ENCODE measurements at regions not wholly inside any gene's neighbourhood (a gene's known extent, or its start where the extent isn't known, plus 50 kb on each side); places are given as distances from the start of the nearest gene placed in this dataset.

DNA sequence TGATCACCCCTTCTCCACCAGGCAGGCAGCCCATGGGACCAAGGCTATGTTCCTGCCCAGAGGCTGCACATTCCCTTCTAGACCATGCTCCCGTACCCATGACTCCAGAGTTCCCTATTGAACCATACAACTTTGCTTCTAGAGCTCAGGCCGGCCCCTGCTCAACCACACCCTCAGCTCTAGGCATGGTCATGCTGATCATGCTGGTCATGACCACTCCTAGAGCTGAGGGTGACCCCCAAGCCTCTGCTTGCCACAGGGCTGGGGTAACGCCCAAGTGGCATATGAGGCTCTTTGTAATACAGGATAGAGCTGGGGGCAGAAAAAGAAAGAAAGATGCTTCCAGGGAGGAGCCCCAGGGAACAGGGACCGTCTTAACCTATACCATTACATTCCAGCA is 301.8 kb downstream of the SP3 start:
- Histone ChIP-seq H3K79me2 (ENCODE audit: low read length) (no peaks in the 10 kb centered on the region), H3K9ac (ENCODE audit: low read length) (no peak overlapping the region), H3K4me3 (ENCODE audit: low read length) (no peak overlapping the region), H3K27me3 (replicated peaks; ENCODE audit: insufficient read depth, low read length) (no peaks in the 10 kb centered on the region), H4K20me1 (ENCODE audit: insufficient read depth, low read length) (no peaks in the 10 kb centered on the region), H3K4me2 (ENCODE audit: low read depth, low read length) (no peak overlapping the region), H3K9me3 (replicated peaks; ENCODE audit: insufficient read depth, low read length) (no peaks in the 10 kb centered on the region), H3K36me3 (replicated peaks; ENCODE audit: insufficient read depth, low read length) (no peaks in the 10 kb centered on the region), H3F3A (ENCODE audit: insufficient read depth, low read length) (no peaks in the 10 kb centered on the region), H2AFZ (ENCODE audit: low read length) (no peak overlapping the region), H3K27ac (ENCODE audit: low read length) (no peak overlapping the region), H3K4me1 (ENCODE audit: low read length) (no peaks in the 10 kb centered on the region), H3K9me2 (replicated peaks; ENCODE audit: insufficient read depth, low read length) (no peaks in the 10 kb centered on the region)
- TF ChIP-seq, protein P1, sequence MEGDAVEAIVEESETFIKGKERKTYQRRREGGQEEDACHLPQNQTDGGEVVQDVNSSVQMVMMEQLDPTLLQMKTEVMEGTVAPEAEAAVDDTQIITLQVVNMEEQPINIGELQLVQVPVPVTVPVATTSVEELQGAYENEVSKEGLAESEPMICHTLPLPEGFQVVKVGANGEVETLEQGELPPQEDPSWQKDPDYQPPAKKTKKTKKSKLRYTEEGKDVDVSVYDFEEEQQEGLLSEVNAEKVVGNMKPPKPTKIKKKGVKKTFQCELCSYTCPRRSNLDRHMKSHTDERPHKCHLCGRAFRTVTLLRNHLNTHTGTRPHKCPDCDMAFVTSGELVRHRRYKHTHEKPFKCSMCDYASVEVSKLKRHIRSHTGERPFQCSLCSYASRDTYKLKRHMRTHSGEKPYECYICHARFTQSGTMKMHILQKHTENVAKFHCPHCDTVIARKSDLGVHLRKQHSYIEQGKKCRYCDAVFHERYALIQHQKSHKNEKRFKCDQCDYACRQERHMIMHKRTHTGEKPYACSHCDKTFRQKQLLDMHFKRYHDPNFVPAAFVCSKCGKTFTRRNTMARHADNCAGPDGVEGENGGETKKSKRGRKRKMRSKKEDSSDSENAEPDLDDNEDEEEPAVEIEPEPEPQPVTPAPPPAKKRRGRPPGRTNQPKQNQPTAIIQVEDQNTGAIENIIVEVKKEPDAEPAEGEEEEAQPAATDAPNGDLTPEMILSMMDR (IDR thresholded peaks at IDR 0.05; ENCODE audit: low read length): no peak
- no peak for TF ChIP-seq EZH2phosphoT487 (IDR thresholded peaks at IDR 0.05; ENCODE audit: low read length)
- no peak for TF ChIP-seq EZH2 (optimal IDR thresholded peaks at IDR 0.05; ENCODE audit: low read depth, low read length)
- no peak for DNase-seq

DNA sequence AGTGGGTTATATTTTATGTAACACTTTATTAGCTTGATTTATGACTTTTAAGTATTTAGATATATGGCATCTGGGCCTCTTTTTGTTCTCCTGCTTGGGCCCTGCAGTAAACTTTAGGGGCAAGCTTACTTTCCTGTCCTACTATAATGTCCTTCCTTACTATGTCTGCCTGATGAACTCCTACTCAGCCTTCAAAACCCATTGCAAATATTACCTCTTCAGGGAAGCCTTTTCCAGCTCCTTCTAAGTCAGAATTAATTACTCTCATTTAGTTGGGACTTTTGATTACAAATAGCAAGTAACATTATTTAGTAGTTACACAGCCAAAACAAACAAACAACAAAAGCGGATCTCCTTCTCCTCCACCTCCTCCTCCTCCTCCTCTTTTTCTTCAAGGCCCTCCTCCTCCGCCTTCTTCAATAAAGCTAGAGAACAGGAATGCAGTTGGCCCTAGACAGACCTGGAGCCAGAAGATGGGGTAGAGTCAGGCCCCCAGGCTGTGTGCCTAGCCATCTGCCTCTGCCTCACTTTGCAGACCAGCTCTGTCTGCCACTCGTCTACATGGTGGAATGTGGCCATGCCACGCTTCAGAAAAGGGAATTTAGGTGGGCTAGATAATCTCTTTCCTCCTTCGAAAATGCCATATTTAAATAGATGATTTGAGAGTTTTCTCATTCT is 301.2 kb downstream of the SP3 start:
- Histone ChIP-seq H3K4me2 (ENCODE audit: low read depth, low read length) (no peak overlapping the region), H2AFZ (ENCODE audit: low read length) (no peak overlapping the region), H3K9me2 (replicated peaks; ENCODE audit: insufficient read depth, low read length) (no peaks in the 10 kb centered on the region), H3K9me3 (replicated peaks; ENCODE audit: insufficient read depth, low read length) (no peaks in the 10 kb centered on the region), H3K9ac (ENCODE audit: low read length) (no peak overlapping the region), H3K79me2 (ENCODE audit: low read length) (no peaks in the 10 kb centered on the region), H3K36me3 (replicated peaks; ENCODE audit: insufficient read depth, low read length) (no peaks in the 10 kb centered on the region), H4K20me1 (ENCODE audit: insufficient read depth, low read length) (no peaks in the 10 kb centered on the region), H3K4me1 (ENCODE audit: low read length) (no peaks in the 10 kb centered on the region), H3K4me3 (ENCODE audit: low read length) (no peak overlapping the region), H3F3A (ENCODE audit: insufficient read depth, low read length) (no peaks in the 10 kb centered on the region), H3K27ac (ENCODE audit: low read length) (no peak overlapping the region), H3K27me3 (replicated peaks; ENCODE audit: insufficient read depth, low read length) (no peaks in the 10 kb centered on the region)
- TF ChIP-seq, protein P1 (IDR thresholded peaks at IDR 0.05; ENCODE audit: low read length): no peak
- no peak for DNase-seq

DNA sequence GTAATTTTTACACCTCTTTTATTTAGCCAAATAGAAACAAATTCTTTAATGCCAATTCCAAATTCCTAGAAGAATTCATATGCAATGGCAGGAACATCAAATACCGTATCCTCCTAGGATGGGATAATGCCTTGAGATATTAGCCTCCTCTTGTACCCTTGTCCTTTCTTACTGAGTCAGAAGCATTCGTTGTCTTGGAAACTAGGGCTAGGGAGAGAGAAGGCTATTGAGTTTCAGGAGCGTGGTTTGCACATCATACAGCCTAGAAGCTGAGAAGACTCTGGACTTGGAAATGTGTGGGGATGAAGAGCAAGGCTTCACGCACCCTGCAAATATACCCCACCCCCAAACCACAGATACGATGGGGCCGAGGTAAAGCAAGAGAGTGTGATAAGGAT is 300.7 kb downstream of the SP3 start:
- H3K27me3 ChIP-seq (replicated peaks; ENCODE audit: insufficient read depth, low read length): no peaks in the 10 kb centered on the region
- H3F3A ChIP-seq (ENCODE audit: insufficient read depth, low read length): no peaks in the 10 kb centered on the region
- no peak overlapping the region for H3K9ac ChIP-seq (ENCODE audit: low read length)
- no peak for TF ChIP-seq EZH2phosphoT487 (IDR thresholded peaks at IDR 0.05; ENCODE audit: low read length)
- no peak for TF ChIP-seq EZH2 (optimal IDR thresholded peaks at IDR 0.05; ENCODE audit: low read depth, low read length)
- TF ChIP-seq, protein P1 (IDR thresholded peaks at IDR 0.05; ENCODE audit: low read length): no peak
- H3K9me2 ChIP-seq (replicated peaks; ENCODE audit: insufficient read depth, low read length): no peaks in the 10 kb centered on the region
- H3K79me2 ChIP-seq (ENCODE audit: low read length): no peaks in the 10 kb centered on the region
- no peaks in the 10 kb centered on the region for H3K9me3 ChIP-seq (replicated peaks; ENCODE audit: insufficient read depth, low read length)
- no peak overlapping the region for H3K4me2 ChIP-seq (ENCODE audit: low read depth, low read length)
- DNase-seq: no peak
- no peak overlapping the region for H2AFZ ChIP-seq (ENCODE audit: low read length)
- H4K20me1 ChIP-seq (ENCODE audit: insufficient read depth, low read length): no peaks in the 10 kb centered on the region
- H3K36me3 ChIP-seq (replicated peaks; ENCODE audit: insufficient read depth, low read length): no peaks in the 10 kb centered on the region
- no peak overlapping the region for H3K4me3 ChIP-seq (ENCODE audit: low read length)
- no peaks in the 10 kb centered on the region for H3K4me1 ChIP-seq (ENCODE audit: low read length)
- no peak overlapping the region for H3K27ac ChIP-seq (ENCODE audit: low read length)
